ENCODE measurements at regions not wholly inside any gene's neighbourhood (a gene's known extent, or its start where the extent isn't known, plus 50 kb on each side); places are given as distances from the start of the nearest gene placed in this dataset.

DNA sequence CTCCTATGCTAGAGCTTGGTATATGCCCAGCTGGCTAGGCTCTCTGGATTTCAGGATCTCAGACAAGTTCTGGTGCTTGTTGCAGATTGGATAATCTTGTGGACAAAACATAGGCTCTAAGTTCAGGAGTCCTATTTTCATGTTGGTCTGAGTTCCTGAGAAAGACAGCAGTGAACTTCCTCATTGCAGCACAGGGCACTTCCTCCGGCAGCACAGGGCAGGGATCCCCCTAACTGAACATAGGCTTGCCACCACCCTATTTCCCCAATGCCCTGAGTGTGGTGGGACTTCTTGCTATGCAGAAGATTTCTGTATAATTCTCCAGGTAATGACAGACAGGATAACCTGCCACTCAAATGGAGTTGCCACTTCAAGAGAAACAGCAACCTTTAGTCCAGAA lies 220.1 kb downstream of the PIK3R1 start:
- no peak overlapping the region for H3K27ac ChIP-seq (ENCODE audit: low read depth)
- DNase-seq (ENCODE audit: extremely low spot score): no peak
- 93% methylated on average over 1 of the region's 1 CpG for WGBS
- H3K4me1 ChIP-seq (ENCODE audit: insufficient read depth): peaks cover 1% of the 10 kb centered on the region
- no peak overlapping the region for H3K4me3 ChIP-seq (ENCODE audit: low read depth, low read length)
- H3K36me3 ChIP-seq (ENCODE audit: insufficient read depth): no peaks in the 10 kb centered on the region

- Histone ChIP-seq H3K4me3 (ENCODE audit: low read depth, low read length) (no peak overlapping the region), H3K27ac (ENCODE audit: low read depth) (no peak overlapping the region), H3K36me3 (ENCODE audit: insufficient read depth) (no peaks in the 10 kb centered on the region), H3K4me1 (ENCODE audit: insufficient read depth) (no peaks in the 10 kb centered on the region)
- DNase-seq (ENCODE audit: extremely low spot score): no peak
- 71% methylated on average over 3 of the region's 3 CpGs for WGBS
These were observed 221.3 kb downstream of the PIK3R1 start for GRCh38 chr5:68436686-68437520.

DNA sequence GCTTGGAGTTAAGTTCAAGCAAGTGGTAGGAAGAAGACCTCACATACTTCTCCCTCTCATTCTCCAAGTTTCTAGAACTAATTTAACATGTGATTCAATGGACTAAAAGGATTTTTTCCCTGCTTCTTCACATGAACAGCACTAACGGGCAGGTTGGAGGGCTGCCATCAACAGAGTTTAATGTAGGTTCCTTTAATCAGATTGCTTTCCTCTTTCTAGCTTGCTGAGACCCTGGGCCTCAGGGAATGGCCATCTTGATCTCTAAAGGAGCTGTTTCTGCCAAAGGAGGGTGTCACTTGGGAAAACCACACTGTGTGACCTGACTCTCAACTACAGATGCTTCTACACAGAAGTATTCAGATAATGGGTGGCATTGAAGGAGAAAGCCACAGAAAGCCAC lies 223.3 kb downstream of the PIK3R1 start:
- no peaks in the 10 kb centered on the region for H3K4me1 ChIP-seq (ENCODE audit: insufficient read depth)
- no peak for DNase-seq (ENCODE audit: extremely low spot score)
- no peak overlapping the region for H3K4me3 ChIP-seq (ENCODE audit: low read depth, low read length)
- H3K27ac ChIP-seq (ENCODE audit: low read depth): no peak overlapping the region
- H3K36me3 ChIP-seq (ENCODE audit: insufficient read depth): no peaks in the 10 kb centered on the region
- 31% methylated on average over 1 of the region's 1 CpG for WGBS

DNA sequence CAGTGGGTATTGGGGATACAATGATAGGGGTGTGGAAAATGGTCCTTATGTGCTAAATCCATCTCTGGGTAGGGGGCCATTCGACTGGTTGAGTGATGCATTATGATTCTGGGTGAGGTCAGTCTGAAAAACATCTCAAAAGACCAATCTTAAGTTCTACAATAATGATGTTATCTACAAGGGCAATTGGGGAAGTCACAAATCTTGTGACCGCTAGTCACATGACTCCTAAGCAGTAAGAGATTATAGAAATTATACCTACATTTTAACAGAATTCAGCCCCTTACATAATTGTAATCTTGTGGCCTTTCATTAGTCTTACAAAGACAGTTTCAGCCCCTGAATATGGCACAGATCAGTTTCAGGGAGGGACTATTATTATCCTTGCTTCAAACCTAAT lies 224.7 kb downstream of the PIK3R1 start:
- no peak overlapping the region for H3K27ac ChIP-seq (ENCODE audit: low read depth)
- H3K4me1 ChIP-seq (ENCODE audit: insufficient read depth): no peaks in the 10 kb centered on the region
- no peak overlapping the region for H3K4me3 ChIP-seq (ENCODE audit: low read depth, low read length)
- H3K36me3 ChIP-seq (ENCODE audit: insufficient read depth): no peaks in the 10 kb centered on the region
- WGBS: 89% methylated on average over 2 of the region's 2 CpGs
- no peak for DNase-seq (ENCODE audit: extremely low spot score)

DNA sequence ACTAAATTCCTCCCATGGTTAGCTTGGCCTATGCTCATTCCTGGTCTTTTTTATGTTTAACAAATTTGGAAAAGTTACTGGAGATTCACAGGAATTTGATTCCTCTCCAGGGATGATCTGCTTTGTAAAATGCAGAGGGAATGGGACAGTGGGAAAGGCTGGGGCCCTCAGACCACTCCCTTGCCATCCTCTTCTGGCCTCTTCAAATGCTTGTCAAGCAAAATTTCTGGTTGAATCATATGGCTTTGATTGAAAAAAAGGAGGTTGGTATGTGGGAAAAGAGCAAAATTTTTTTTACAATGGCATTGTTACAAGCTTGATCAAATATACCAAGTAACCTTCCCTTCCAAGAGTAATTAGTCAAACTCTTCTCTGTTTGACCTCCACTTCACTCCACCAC lies 225.1 kb downstream of the PIK3R1 start:
- H3K27ac ChIP-seq (ENCODE audit: low read depth): no peak overlapping the region
- no peaks in the 10 kb centered on the region for H3K36me3 ChIP-seq (ENCODE audit: insufficient read depth)
- no peak overlapping the region for H3K4me3 ChIP-seq (ENCODE audit: low read depth, low read length)
- DNase-seq (ENCODE audit: extremely low spot score): no peak
- H3K4me1 ChIP-seq (ENCODE audit: insufficient read depth): no peaks in the 10 kb centered on the region

- no peaks in the 10 kb centered on the region for H3K36me3 ChIP-seq (ENCODE audit: insufficient read depth)
- 81% methylated on average over 5 of the region's 5 CpGs for WGBS
- no peak overlapping the region for H3K4me3 ChIP-seq (ENCODE audit: low read depth, low read length)
- no peak for DNase-seq (ENCODE audit: extremely low spot score)
- no peaks in the 10 kb centered on the region for H3K4me1 ChIP-seq (ENCODE audit: insufficient read depth)
- H3K27ac ChIP-seq (ENCODE audit: low read depth): no peak overlapping the region
These were observed 225.9 kb downstream of the PIK3R1 start for GRCh38 chr5:68441309-68442073.

DNA sequence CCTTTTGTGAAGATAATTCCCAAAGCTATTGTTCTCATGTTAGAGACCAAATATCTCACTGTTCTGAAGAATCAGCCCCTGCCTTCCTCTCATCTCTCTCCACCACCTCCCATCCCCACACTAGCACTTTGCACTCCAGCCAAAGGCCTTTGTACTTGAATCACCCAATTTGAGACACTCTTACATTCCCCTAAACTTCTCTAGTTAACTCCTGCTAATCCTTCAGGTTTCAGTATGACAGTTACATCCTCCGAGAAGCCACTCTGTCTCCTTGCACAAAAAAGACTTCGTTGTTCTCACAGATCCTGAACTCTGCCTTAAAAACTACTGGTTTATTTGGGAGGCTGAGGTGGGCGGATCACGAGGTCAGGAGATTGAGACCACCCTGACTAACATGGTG lies 227.5 kb downstream of the PIK3R1 start:
- H3K36me3 ChIP-seq (ENCODE audit: insufficient read depth): no peaks in the 10 kb centered on the region
- WGBS: 92% methylated on average over 4 of the region's 4 CpGs
- H3K27ac ChIP-seq (ENCODE audit: low read depth): no peak overlapping the region
- H3K4me1 ChIP-seq (ENCODE audit: insufficient read depth): no peaks in the 10 kb centered on the region
- H3K4me3 ChIP-seq (ENCODE audit: low read depth, low read length): no peak overlapping the region
- no peak for DNase-seq (ENCODE audit: extremely low spot score)

- H3K4me1 ChIP-seq (ENCODE audit: insufficient read depth): no peaks in the 10 kb centered on the region
- 85% methylated on average over 1 of the region's 1 CpG for WGBS
- H3K36me3 ChIP-seq (ENCODE audit: insufficient read depth): no peaks in the 10 kb centered on the region
- DNase-seq (ENCODE audit: extremely low spot score): no peak
- H3K4me3 ChIP-seq (ENCODE audit: low read depth, low read length): no peak overlapping the region
- H3K27ac ChIP-seq (ENCODE audit: low read depth): no peak overlapping the region
These were observed 228.5 kb downstream of the PIK3R1 start for GRCh38 chr5:68444048-68444447.

- Histone ChIP-seq H3K4me1 (ENCODE audit: insufficient read depth) (no peaks in the 10 kb centered on the region), H3K36me3 (ENCODE audit: insufficient read depth) (no peaks in the 10 kb centered on the region), H3K27ac (ENCODE audit: low read depth) (no peak overlapping the region), H3K4me3 (ENCODE audit: low read depth, low read length) (no peak overlapping the region)
- DNase-seq (ENCODE audit: extremely low spot score): no peak
- 74% methylated on average over 5 of the region's 5 CpGs for WGBS
These were observed 229.3 kb downstream of the PIK3R1 start for GRCh38 chr5:68444833-68445232.

DNA sequence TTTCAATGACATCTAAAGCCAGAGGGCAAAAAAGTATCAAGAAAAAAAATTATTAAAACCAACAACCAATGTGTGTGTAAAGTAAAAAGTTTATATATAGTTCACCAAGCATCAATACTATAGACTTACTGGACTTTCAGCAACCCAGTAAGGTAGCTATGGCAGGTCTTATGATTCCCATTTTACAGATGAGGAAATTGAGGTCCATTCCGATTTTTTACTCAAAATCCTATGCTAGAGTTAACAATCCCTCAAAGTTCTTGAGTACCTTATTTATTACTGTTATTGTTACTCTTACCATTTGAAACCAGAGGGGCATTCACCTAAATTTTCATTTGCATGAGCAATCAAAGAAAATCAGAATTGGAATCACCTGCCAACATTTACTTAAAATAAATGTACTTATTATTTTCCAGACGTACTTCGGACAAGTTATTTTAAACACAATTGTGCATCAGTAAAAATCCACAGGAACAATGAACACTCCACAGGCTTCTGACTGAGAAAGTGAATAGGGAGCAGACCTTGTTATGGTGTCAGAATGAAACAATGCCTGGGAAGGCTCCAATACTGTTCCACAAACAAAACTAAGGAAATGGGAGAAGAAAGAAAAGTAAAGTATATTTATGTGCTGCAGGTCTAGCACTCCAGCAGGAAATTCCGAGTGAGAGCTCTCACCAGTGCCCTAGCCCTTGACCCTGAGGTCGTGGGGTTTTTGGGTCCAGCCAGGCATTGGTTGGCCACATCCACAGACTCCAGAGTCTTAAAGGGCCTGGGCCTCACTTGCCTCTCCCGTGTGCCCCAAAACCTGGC lies 229.9 kb downstream of the PIK3R1 start:
- no peaks in the 10 kb centered on the region for H3K36me3 ChIP-seq (ENCODE audit: insufficient read depth)
- no peak for DNase-seq (ENCODE audit: extremely low spot score)
- 75% methylated on average over 6 of the region's 6 CpGs for WGBS
- no peak overlapping the region for H3K27ac ChIP-seq (ENCODE audit: low read depth)
- no peaks in the 10 kb centered on the region for H3K4me1 ChIP-seq (ENCODE audit: insufficient read depth)
- H3K4me3 ChIP-seq (ENCODE audit: low read depth, low read length): no peak overlapping the region

- no peak for DNase-seq (ENCODE audit: extremely low spot score)
- no peak overlapping the region for H3K27ac ChIP-seq (ENCODE audit: low read depth)
These were observed 230.5 kb downstream of the PIK3R1 start for GRCh38 chr5:68446070-68446357.

DNA sequence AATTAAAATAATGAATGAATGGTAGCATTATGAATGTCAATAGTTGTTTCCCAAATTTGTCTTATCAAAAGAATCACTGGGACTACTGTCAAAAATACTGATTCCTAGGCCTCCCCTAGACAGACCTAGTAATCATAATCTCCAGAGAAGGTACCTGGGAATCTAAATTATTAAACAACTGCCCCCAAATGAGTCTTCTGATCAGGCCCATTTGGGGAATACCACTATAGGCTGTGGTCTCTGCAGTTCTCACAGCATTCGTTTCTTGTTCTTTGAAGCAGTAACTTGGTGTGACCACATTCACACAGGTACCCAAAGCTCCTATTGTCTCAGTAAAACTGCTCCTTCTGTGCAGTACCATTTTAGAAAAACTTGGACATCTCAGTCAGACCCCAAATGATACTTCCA lies 230.9 kb downstream of the PIK3R1 start:
- Histone ChIP-seq H3K4me3 (ENCODE audit: low read depth, low read length) (no peak overlapping the region), H3K4me1 (ENCODE audit: insufficient read depth) (no peaks in the 10 kb centered on the region), H3K36me3 (ENCODE audit: insufficient read depth) (no peaks in the 10 kb centered on the region), H3K27ac (ENCODE audit: low read depth) (no peak overlapping the region)
- DNase-seq (ENCODE audit: extremely low spot score): no peak
- WGBS: 94% methylated on average over 1 of the region's 1 CpG

More at GRCh38 chr5:68446070-68446357, 230.5 kb downstream of the PIK3R1 start:
- 83% methylated on average over 1 of the region's 1 CpG for WGBS
- Histone ChIP-seq H3K4me3 (ENCODE audit: low read depth, low read length) (no peak overlapping the region), H3K36me3 (ENCODE audit: insufficient read depth) (no peaks in the 10 kb centered on the region), H3K4me1 (ENCODE audit: insufficient read depth) (no peaks in the 10 kb centered on the region)

- Histone ChIP-seq H3K4me1 (ENCODE audit: insufficient read depth) (no peaks in the 10 kb centered on the region), H3K4me3 (ENCODE audit: low read depth, low read length) (no peak overlapping the region), H3K36me3 (ENCODE audit: insufficient read depth) (no peaks in the 10 kb centered on the region), H3K27ac (ENCODE audit: low read depth) (no peak overlapping the region)
- WGBS: 90% methylated on average over 6 of the region's 6 CpGs
- DNase-seq (ENCODE audit: extremely low spot score): no peak
These were observed 231.8 kb downstream of the PIK3R1 start for GRCh38 chr5:68447136-68447929.

All from urinary bladder (tissue), 3 donors.